H9 (cell line): ENCODE measurements at regions not wholly inside any gene's neighbourhood (a gene's known extent, or its start where the extent isn't known, plus 50 kb on each side); places are given as distances from the start of the nearest gene placed in this dataset.

ENCODE experiments used
- DNase-seq: peaks from one replicate; pipeline ENCODE4 v3.0.0-alpha.2; 2017
- H2AFZ ChIP-seq: one replicate; pipeline ENCODE4 v1.6.1; 2013; ENCODE audit warnings: mild to moderate bottlenecking, low read length, control low read depth, moderate library complexity
- H2AK5ac ChIP-seq: 2 replicates; pipeline ENCODE4 v1.6.1; 2013; ENCODE audit warnings: low read length, control low read depth, mixed read lengths; ENCODE audit not compliant: insufficient read length
- H2BK120ac ChIP-seq: one replicate; pipeline ENCODE4 v1.6.1; 2013; ENCODE audit warnings: low read depth, mild to moderate bottlenecking, low read length, control low read depth, inconsistent platforms; ENCODE audit not compliant: poor library complexity, severe bottlenecking
- H2BK12ac ChIP-seq: 2 replicates; pipeline ENCODE4 v1.6.1; 2013; ENCODE audit warnings: low read length, control low read depth, mixed read lengths, low read depth; ENCODE audit not compliant: insufficient read length
- H2BK15ac ChIP-seq: 2 replicates; pipeline ENCODE4 v1.6.1; 2013; ENCODE audit warnings: low read depth, low read length, control low read depth
- H2BK20ac ChIP-seq: one replicate; pipeline ENCODE4 v1.6.1; 2013; ENCODE audit warnings: low read depth, mild to moderate bottlenecking, low read length, control low read depth, inconsistent platforms; ENCODE audit not compliant: poor library complexity, severe bottlenecking
- H2BK5ac ChIP-seq: 2 replicates; pipeline ENCODE4 v1.6.1; 2013; ENCODE audit warnings: low read length, control low read depth, mixed read lengths; ENCODE audit not compliant: insufficient read length
- H3K14ac ChIP-seq: 2 replicates; pipeline ENCODE4 v1.6.1; 2013; ENCODE audit warnings: low read length, control low read depth; ENCODE audit not compliant: insufficient read depth
- H3K18ac ChIP-seq: 2 replicates; pipeline ENCODE4 v1.6.1; 2013; ENCODE audit warnings: low read depth, mild to moderate bottlenecking, mixed read lengths, low read length, control low read depth; ENCODE audit not compliant: insufficient read length
- H3K23ac ChIP-seq: 2 replicates; pipeline ENCODE4 v1.6.1; 2013; ENCODE audit warnings: low read length, control low read depth, mixed read lengths, low read depth; ENCODE audit not compliant: insufficient read length
- H3K23me2 ChIP-seq: 2 replicates; pipeline ENCODE4 v1.6.1; 2013; ENCODE audit warnings: low read depth, mild to moderate bottlenecking, mixed read lengths, low read length, control low read depth; ENCODE audit not compliant: insufficient read length, poor library complexity, severe bottlenecking
- H3K27ac ChIP-seq: 2 replicates; pipeline ENCODE4 v1.5.1; 2013; ENCODE audit warnings: low read length, control low read depth, mixed read lengths, low read depth; ENCODE audit not compliant: insufficient read length
- H3K27me3 ChIP-seq: 2 replicates; pipeline ENCODE4 v1.6.1; 2013; ENCODE audit warnings: low read length, control low read depth, inconsistent platforms; ENCODE audit not compliant: insufficient read depth
- H3K4ac ChIP-seq: 2 replicates; pipeline ENCODE4 v1.6.1; 2013; ENCODE audit warnings: low read depth, mild to moderate bottlenecking, control low read depth, inconsistent platforms, low read length, moderate library complexity
- H3K4me1 ChIP-seq: 2 replicates; pipeline ENCODE4 v1.6.1; 2013; ENCODE audit warnings: low read length, control low read depth, inconsistent platforms; ENCODE audit not compliant: insufficient read depth
- H3K4me2 ChIP-seq: 2 replicates; pipeline ENCODE4 v1.6.1; 2013; ENCODE audit warnings: low read length, control low read depth, mixed read lengths; ENCODE audit not compliant: insufficient read length, insufficient read depth
- H3K56ac ChIP-seq: 2 replicates; pipeline ENCODE4 v1.6.1; 2013; ENCODE audit warnings: low read depth, mild to moderate bottlenecking, mixed read lengths, low read length, control low read depth; ENCODE audit not compliant: insufficient read length
- H3K79me1 ChIP-seq: 2 replicates; pipeline ENCODE4 v1.6.1; 2013; ENCODE audit warnings: low read depth, mild to moderate bottlenecking, moderate library complexity, low read length, control low read depth, inconsistent platforms; ENCODE audit not compliant: insufficient read depth, poor library complexity, severe bottlenecking
- H3K79me2 ChIP-seq: 2 replicates; pipeline ENCODE4 v1.6.1; 2013; ENCODE audit warnings: low read length, control low read depth, inconsistent platforms; ENCODE audit not compliant: insufficient read depth
- H3K9ac ChIP-seq: 2 replicates; pipeline ENCODE4 v1.6.1; 2013; ENCODE audit warnings: low read length, control low read depth, mixed read lengths; ENCODE audit not compliant: insufficient read length; ENCODE audit errors: extremely low read depth
- H3K9me3 ChIP-seq: one replicate; pipeline ENCODE4 v1.6.1; 2013; ENCODE audit warnings: low read depth, low read length, inconsistent platforms; ENCODE audit not compliant: control insufficient read depth
- H3T11ph ChIP-seq: one replicate; pipeline ENCODE4 v1.6.1; 2013; ENCODE audit warnings: mild to moderate bottlenecking, low read length, control low read depth, inconsistent platforms
- H4K20me1 ChIP-seq: one replicate; pipeline ENCODE4 v1.6.1; 2013; ENCODE audit not compliant: control insufficient read depth, insufficient read length, insufficient read depth
- H4K5ac ChIP-seq: 2 replicates; pipeline ENCODE4 v1.6.1; 2013; ENCODE audit warnings: low read depth, mild to moderate bottlenecking, mixed read lengths, low read length, control low read depth; ENCODE audit not compliant: insufficient read length
- H4K8ac ChIP-seq: replicated peaks from 2 replicates; pipeline ENCODE4 v1.6.1; 2013; ENCODE audit warnings: low read length, control low read depth, mixed read lengths, low read depth; ENCODE audit not compliant: insufficient read length
- H4K91ac ChIP-seq: 2 replicates; pipeline ENCODE4 v1.6.1; 2013; ENCODE audit warnings: low read depth, mild to moderate bottlenecking, moderate library complexity, mixed read lengths, low read length, control low read depth; ENCODE audit not compliant: insufficient read length
- H3K27ac Mint-ChIP-seq, 3 experiments: 2 replicates in 2 of 3; 3 replicates in 1 of 3; pipeline ENCODE4 v1.8.0; 2020 to 2021; ENCODE audit warnings: mixed read lengths in 3 of 3, mild to moderate bottlenecking in 1 of 3, moderate library complexity in 1 of 3
- H3K27me3 Mint-ChIP-seq: 2 replicates; pipeline ENCODE4 v1.8.0; 2021; ENCODE audit warnings: low read depth, mild to moderate bottlenecking, moderate library complexity, mixed read lengths
- H3K36me3 Mint-ChIP-seq, 3 experiments: 2 replicates in 2 of 3; 3 replicates in 1 of 3; pipeline ENCODE4 v1.8.0; 2020 to 2021; ENCODE audit warnings: low read depth in 3 of 3, mixed read lengths in 3 of 3; ENCODE audit not compliant: insufficient read depth in 1 of 3
- H3K4me1 Mint-ChIP-seq, 2 experiments: 2 replicates each; pipeline ENCODE4 v1.8.0; 2020; ENCODE audit warnings: mixed read lengths in 2 of 2
- H3K4me3 Mint-ChIP-seq, 2 experiments: 2 replicates in 1 of 2; 3 replicates in 1 of 2; pipeline ENCODE4 v1.8.0; 2020 to 2021; ENCODE audit warnings: mild to moderate bottlenecking in 2 of 2, mixed read lengths in 2 of 2, moderate library complexity in 1 of 2
- H3K9me3 Mint-ChIP-seq, 2 experiments: 2 replicates in 1 of 2; 3 replicates in 1 of 2; pipeline ENCODE4 v1.8.0; 2020; ENCODE audit warnings: mild to moderate bottlenecking in 2 of 2, mixed read lengths in 2 of 2, moderate library complexity in 1 of 2
- WGBS: extraction: QIAGEN DNeasy Blood & Tissue Kit; methylation state at CpG from one replicate; pipeline ENCODE4 v1.1.7; 2013; ENCODE audit warnings: missing lambda C conversion rate, low lambda C conversion rate, mixed read lengths; ENCODE audit not compliant: insufficient read length; ENCODE audit errors: extremely low coverage; 5-methylcytosine and 5-hydroxymethylcytosine counted together
- TF ChIP-seq, protein P1 (sequence below): fragments of 200-600 bp; sonication (generic); conservative IDR thresholded peaks from 3 replicates; pipeline ENCODE4 v1.8.0; 2021; ENCODE audit warnings: antibody characterized with exemption, mild to moderate bottlenecking

DNA sequence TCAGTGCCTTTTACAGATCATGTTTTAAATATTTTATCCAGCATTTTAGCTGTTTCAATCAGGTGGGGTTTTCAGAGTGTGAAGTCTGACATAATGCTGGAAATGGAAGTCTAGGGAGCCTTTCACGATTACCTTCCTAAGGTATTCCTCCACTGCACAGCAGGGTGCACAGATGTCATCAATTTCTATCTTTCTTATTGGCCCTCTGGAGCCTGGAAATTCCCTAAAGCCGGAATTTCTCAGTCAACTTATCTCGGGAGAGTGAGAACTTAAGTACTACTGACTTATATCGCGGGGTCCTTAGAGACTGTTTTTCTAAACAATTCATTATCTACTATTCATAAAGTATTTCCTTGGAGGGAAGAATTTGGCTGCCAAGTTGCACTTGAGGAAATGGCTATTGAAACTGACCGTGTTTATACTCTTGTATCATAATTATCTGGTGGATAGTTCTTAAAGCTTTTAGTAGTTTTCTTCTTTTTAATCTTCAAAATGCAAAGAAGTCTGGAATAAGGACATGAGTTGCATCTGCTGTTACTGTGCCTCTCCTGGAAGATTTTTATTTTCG is 311.8 kb upstream of the B3GALT2 start:
- no peak overlapping the region for H2BK15ac ChIP-seq
- H3K79me2 ChIP-seq: no peaks in the 10 kb centered on the region
- no peak overlapping the region for H3K18ac ChIP-seq
- H2BK120ac ChIP-seq: no peak overlapping the region
- H3K4me1 ChIP-seq: no peaks in the 10 kb centered on the region
- H4K20me1 ChIP-seq: no peaks in the 10 kb centered on the region
- no peak overlapping the region for H2AFZ ChIP-seq
- no peak overlapping the region for H4K5ac ChIP-seq
- H3K27ac ChIP-seq: no peak overlapping the region
- Mint-ChIP-seq H3K36me3 (no peaks in the 10 kb centered on the region), H3K4me1 (no peaks in the 10 kb centered on the region), H3K27ac (no peak overlapping the region; a peak in 1 of 7 replicates), H3K9me3 (no peaks in the 10 kb centered on the region), H3K27me3 (no peaks in the 10 kb centered on the region), H3K4me3 (no peak overlapping the region)
- no peak overlapping the region for H2BK12ac ChIP-seq
- no peak overlapping the region for H3K9ac ChIP-seq
- no peaks in the 10 kb centered on the region for H3K27me3 ChIP-seq
- no peak overlapping the region for H2AK5ac ChIP-seq
- H3K4me2 ChIP-seq: no peak overlapping the region
- no peak overlapping the region for H4K8ac ChIP-seq
- no peaks in the 10 kb centered on the region for H3K23me2 ChIP-seq
- H3K23ac ChIP-seq: no peak overlapping the region
- no peaks in the 10 kb centered on the region for H3K9me3 ChIP-seq
- H4K91ac ChIP-seq: no peak overlapping the region
- TF ChIP-seq, protein P1, sequence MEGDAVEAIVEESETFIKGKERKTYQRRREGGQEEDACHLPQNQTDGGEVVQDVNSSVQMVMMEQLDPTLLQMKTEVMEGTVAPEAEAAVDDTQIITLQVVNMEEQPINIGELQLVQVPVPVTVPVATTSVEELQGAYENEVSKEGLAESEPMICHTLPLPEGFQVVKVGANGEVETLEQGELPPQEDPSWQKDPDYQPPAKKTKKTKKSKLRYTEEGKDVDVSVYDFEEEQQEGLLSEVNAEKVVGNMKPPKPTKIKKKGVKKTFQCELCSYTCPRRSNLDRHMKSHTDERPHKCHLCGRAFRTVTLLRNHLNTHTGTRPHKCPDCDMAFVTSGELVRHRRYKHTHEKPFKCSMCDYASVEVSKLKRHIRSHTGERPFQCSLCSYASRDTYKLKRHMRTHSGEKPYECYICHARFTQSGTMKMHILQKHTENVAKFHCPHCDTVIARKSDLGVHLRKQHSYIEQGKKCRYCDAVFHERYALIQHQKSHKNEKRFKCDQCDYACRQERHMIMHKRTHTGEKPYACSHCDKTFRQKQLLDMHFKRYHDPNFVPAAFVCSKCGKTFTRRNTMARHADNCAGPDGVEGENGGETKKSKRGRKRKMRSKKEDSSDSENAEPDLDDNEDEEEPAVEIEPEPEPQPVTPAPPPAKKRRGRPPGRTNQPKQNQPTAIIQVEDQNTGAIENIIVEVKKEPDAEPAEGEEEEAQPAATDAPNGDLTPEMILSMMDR: no peak
- no peaks in the 10 kb centered on the region for H3K79me1 ChIP-seq
- WGBS: no CpG with 5 or more reads among the region's 7 CpGs
- H3K14ac ChIP-seq: no peak overlapping the region
- no peak overlapping the region for H2BK20ac ChIP-seq
- H3K56ac ChIP-seq: no peak overlapping the region
- no peak for DNase-seq
- no peak overlapping the region for H3K4ac ChIP-seq
- no peak overlapping the region for H2BK5ac ChIP-seq
- H3T11ph ChIP-seq: no peak overlapping the region
